Upper lobe of left lung (tissue), 6 donors: ENCODE measurements at regions not wholly inside any gene's neighbourhood (a gene's known extent, or its start where the extent isn't known, plus 50 kb on each side); places are given as distances from the start of the nearest gene placed in this dataset.

Experiments used
- ATAC-seq, 2 donors: fragments of 200-7000 bp; cut with Tn5 transposase; one replicate each; pipeline ENCODE4 v1.9.1; 2022; ENCODE audit warnings: mild to moderate bottlenecking in 2 of 2, moderate library complexity in 2 of 2; ENCODE audit not compliant: low FRiP score in 2 of 2
- DNase-seq, 2 donors: peaks; one replicate each; pipeline ENCODE4 v3.0.0-alpha.2; 2019 to 2020
- H3K27ac ChIP-seq, 4 donors: fragments of 200-600 bp; sonication (generic); one replicate each; pipeline ENCODE4 v1.5.1; 2016 to 2019
- H3K27me3 ChIP-seq, 4 donors: fragments of 200-600 bp; sonication (generic); one replicate each; pipeline ENCODE4 v1.5.1; 2017 to 2019
- H3K36me3 ChIP-seq, 4 donors: fragments of 200-600 bp; sonication (generic); one replicate each; pipeline ENCODE4 v1.5.1; 2016 to 2019
- H3K4me1 ChIP-seq, 4 donors: fragments of 200-600 bp; sonication (generic); one replicate each; pipeline ENCODE4 v1.5.1; 2018 to 2019
- H3K4me3 ChIP-seq, 4 donors: fragments of 200-600 bp; sonication (generic); one replicate each; pipeline ENCODE4 v1.5.1; 2017 to 2019; ENCODE audit warnings: mild to moderate bottlenecking in 2 of 4, moderate library complexity in 1 of 4
- H3K9me3 ChIP-seq, 4 donors: fragments of 200-600 bp; sonication (generic); one replicate each; pipeline ENCODE4 v1.5.1; 2018 to 2019
- CTCF ChIP-seq, 6 experiments: fragments of 450-650 bp in 4 of 6; fragments of 200-600 bp in 2 of 6; sonication (generic) in 2 of 6; IDR thresholded peaks; one replicate each; pipeline ENCODE4 v1.5.1; 2016 to 2019; ENCODE audit warnings: antibody characterized with exemption in 6 of 6
- EP300 ChIP-seq, 4 donors: sonication (generic); formaldehyde crosslinking; IDR thresholded peaks; one replicate each; pipeline ENCODE4 v1.5.1; 2017; ENCODE audit warnings: antibody characterized with exemption in 4 of 4, control low read depth in 2 of 4
- POLR2A ChIP-seq, 4 donors: fragments of 450-650 bp; IDR thresholded peaks; one replicate each; pipeline ENCODE4 v1.5.1; 2016 to 2017; ENCODE audit warnings: antibody characterized with exemption in 4 of 4, mild to moderate bottlenecking in 2 of 4
- POLR2AphosphoS5 ChIP-seq, 2 donors: sonication (generic); formaldehyde crosslinking; IDR thresholded peaks; one replicate each; pipeline ENCODE4 v1.5.1; 2017; ENCODE audit warnings: antibody characterized with exemption in 2 of 2
- WGBS, 2 donors: methylation state at CpG; one replicate each; pipeline ENCODE4 v1.1.5; 2017 to 2018; 5-methylcytosine and 5-hydroxymethylcytosine counted together
- donor health status: DM: no; HTN: no; CAD: no; lungs with moderate emphysema.
- donor health status: DM: no; HTN: yes; CAD: no; lungs with severe emphysema.

GRCh38 chr10:129184196-129184595 lies 282.8 kb upstream of the MGMT start:
- no peak overlapping the region for H3K4me3 ChIP-seq
- H3K4me1 ChIP-seq = no peaks in the 10 kb centered on the region
- no peak for ATAC-seq
- H3K27me3 ChIP-seq = no peaks in the 10 kb centered on the region
- WGBS, 2 donors = 82 to 93% methylated on average over 7 of the region's 7 CpGs
- no peak for DNase-seq
- H3K9me3 ChIP-seq = peaks cover 0 to 6% (median 0%) of the 10 kb centered on the region in 4 donors
- TF ChIP-seq CTCF (IDR thresholded peaks at IDR 0.05) (no peak), POLR2AphosphoS5 (IDR thresholded peaks at IDR 0.05) (no peak), EP300 (IDR thresholded peaks at IDR 0.05) (no peak), POLR2A (IDR thresholded peaks at IDR 0.05) (no peak)
- H3K36me3 ChIP-seq = no peaks in the 10 kb centered on the region
- H3K27ac ChIP-seq = no peak overlapping the region

GRCh38 chr10:129187331-129187730 lies 279.7 kb upstream of the MGMT start:
- H3K4me3 ChIP-seq = no peak overlapping the region
- TF ChIP-seq POLR2A (IDR thresholded peaks at IDR 0.05) (no peak), POLR2AphosphoS5 (IDR thresholded peaks at IDR 0.05) (no peak), CTCF (IDR thresholded peaks at IDR 0.05) (no peak), EP300 (IDR thresholded peaks at IDR 0.05) (no peak)
- H3K4me1 ChIP-seq = no peaks in the 10 kb centered on the region
- no peak for ATAC-seq
- H3K27ac ChIP-seq = no peak overlapping the region
- no peaks in the 10 kb centered on the region for H3K36me3 ChIP-seq
- 45 to 82% methylated on average over 2 of the region's 2 CpGs for WGBS, 2 donors
- peaks cover 0 to 6% (median 0%) of the 10 kb centered on the region in 4 donors for H3K9me3 ChIP-seq
- no peak for DNase-seq
- peaks cover 0 to under 1% (median 0%) of the 10 kb centered on the region in 4 donors for H3K27me3 ChIP-seq

- no peak overlapping the region for H3K4me3 ChIP-seq
- ATAC-seq = no peak
- no peak overlapping the region for H3K27ac ChIP-seq
- no peak for TF ChIP-seq CTCF (IDR thresholded peaks at IDR 0.05)
- TF ChIP-seq EP300 (IDR thresholded peaks at IDR 0.05) = no peak
- no peak for TF ChIP-seq POLR2A (IDR thresholded peaks at IDR 0.05)
- no peak for TF ChIP-seq POLR2AphosphoS5 (IDR thresholded peaks at IDR 0.05)
- 7 to 46% methylated on average over 4 of the region's 4 CpGs for WGBS, 2 donors
- H3K4me1 ChIP-seq = no peaks in the 10 kb centered on the region
- H3K36me3 ChIP-seq = no peaks in the 10 kb centered on the region
- peaks cover 0 to 6% (median 0%) of the 10 kb centered on the region in 4 donors for H3K9me3 ChIP-seq
- H3K27me3 ChIP-seq = peaks cover 0 to 2% (median 0%) of the 10 kb centered on the region in 4 donors
- DNase-seq = no peak
These were observed 275.2 kb upstream of the MGMT start for GRCh38 chr10:129191797-129192196.

- Histone ChIP-seq H3K27me3 (peaks cover 0 to 2% (median 0%) of the 10 kb centered on the region in 4 donors), H3K27ac (peak overlapping the region in 1 of 4 donors; percentile 6), H3K36me3 (no peaks in the 10 kb centered on the region), H3K9me3 (no peaks in the 10 kb centered on the region), H3K4me1 (no peaks in the 10 kb centered on the region), H3K4me3 (no peak overlapping the region)
- DNase-seq (no peak), ATAC-seq (peak; percentile 66 to 95)
- TF ChIP-seq POLR2A (IDR thresholded peaks at IDR 0.05) (no peak), EP300 (IDR thresholded peaks at IDR 0.05) (no peak), CTCF (IDR thresholded peaks at IDR 0.05) (no peak), POLR2AphosphoS5 (IDR thresholded peaks at IDR 0.05) (no peak)
- WGBS, 2 donors = 56 to 57% methylated on average over 11 of the region's 11 CpGs
These were observed 274.5 kb upstream of the MGMT start for GRCh38 chr10:129192344-129193128.

- WGBS, 2 donors = 61 to 77% methylated on average over 12 of the region's 12 CpGs
- H3K4me1 ChIP-seq = no peaks in the 10 kb centered on the region
- no peak for DNase-seq
- peak overlapping the region in 1 of 4 donors; percentile 6 for H3K27ac ChIP-seq
- ATAC-seq = peak in 1 of 2 donors; percentile 71
- no peaks in the 10 kb centered on the region for H3K36me3 ChIP-seq
- H3K9me3 ChIP-seq = no peaks in the 10 kb centered on the region
- H3K4me3 ChIP-seq = no peak overlapping the region
- TF ChIP-seq POLR2A (IDR thresholded peaks at IDR 0.05) (no peak), EP300 (IDR thresholded peaks at IDR 0.05) (no peak), CTCF (IDR thresholded peaks at IDR 0.05) (no peak), POLR2AphosphoS5 (IDR thresholded peaks at IDR 0.05) (no peak)
- peaks cover 0 to 2% (median 0%) of the 10 kb centered on the region in 4 donors for H3K27me3 ChIP-seq
These were observed 273.9 kb upstream of the MGMT start for GRCh38 chr10:129193148-129193547.
